ENCODE measurements at regions not wholly inside any gene's neighbourhood (a gene's known extent, or its start where the extent isn't known, plus 50 kb on each side); places are given as distances from the start of the nearest gene placed in this dataset.
"Not testable (repeated sequence)": the region's sequence is repeated elsewhere in the genome, so short reads cannot be mapped to it uniquely, and the experiment has no call there.

- no peak for DNase-seq
These were observed 84.4 kb upstream of the MFGE8 start for GRCh38 chr15:88997531-88997930.

- no peak for DNase-seq
These were observed 86.0 kb upstream of the MFGE8 start for GRCh38 chr15:88998980-88999713.

- not testable (repeated sequence) for DNase-seq
These were observed 86.5 kb upstream of the ABHD2 start for GRCh38 chr15:89001708-89002275.

- no peak for DNase-seq
These were observed 85.9 kb upstream of the ABHD2 start for GRCh38 chr15:89002281-89002761.

- DNase-seq = no peak
These were observed 85.4 kb upstream of the ABHD2 start for GRCh38 chr15:89002830-89003229.

- DNase-seq = no peak
These were observed 84.2 kb upstream of the ABHD2 start for GRCh38 chr15:89003865-89004725.

- DNase-seq = no peak
These were observed 83.6 kb upstream of the ABHD2 start for GRCh38 chr15:89004726-89005030.

- not testable (repeated sequence) for DNase-seq
These were observed 80.7 kb upstream of the ABHD2 start for GRCh38 chr15:89007527-89007926.

- no peak for DNase-seq
These were observed 80.3 kb upstream of the ABHD2 start for GRCh38 chr15:89007989-89008388.

- no peak for DNase-seq
These were observed 79.2 kb upstream of the ABHD2 start for GRCh38 chr15:89009080-89009479.

GRCh38 chr15:89015412-89016097 is 72.7 kb upstream of the ABHD2 start:
- DNase-seq = no peak

- no peak for DNase-seq
These were observed 71.7 kb upstream of the ABHD2 start for GRCh38 chr15:89016549-89017041.

GRCh38 chr15:89017370-89018066 is 70.7 kb upstream of the ABHD2 start:
- peak; percentile 84 to 88 for DNase-seq

- no peak for DNase-seq
These were observed 70.0 kb upstream of the ABHD2 start for GRCh38 chr15:89018207-89018606.

- DNase-seq = no peak
These were observed 68.8 kb upstream of the ABHD2 start for GRCh38 chr15:89019436-89019835.

- DNase-seq = no peak
These were observed 67.0 kb upstream of the ABHD2 start for GRCh38 chr15:89021224-89021623.

GRCh38 chr15:89021886-89022285 is 66.4 kb upstream of the ABHD2 start:
- not testable (repeated sequence) for DNase-seq

GRCh38 chr15:89023311-89023961 is 64.8 kb upstream of the ABHD2 start:
- no peak for DNase-seq

- no peak for DNase-seq
These were observed 63.8 kb upstream of the ABHD2 start for GRCh38 chr15:89024418-89024817.

- DNase-seq = no peak
These were observed 62.1 kb upstream of the ABHD2 start for GRCh38 chr15:89026167-89026566.

GRCh38 chr15:89028036-89028435 is 60.2 kb upstream of the ABHD2 start:
- DNase-seq = no peak

- no peak for DNase-seq
These were observed 57.9 kb upstream of the ABHD2 start for GRCh38 chr15:89030311-89030710.

Data from activated CD4-positive, alpha-beta T cell treated with anti-CD3 and anti-CD28 coated beads, Interleukin-2, amount 50 U/mL, for 4 hours (primary cell).